ENCODE measurements at regions not wholly inside any gene's neighbourhood (a gene's known extent, or its start where the extent isn't known, plus 50 kb on each side); places are given as distances from the start of the nearest gene placed in this dataset.

GRCh38 chr13:79703772-79704171 is 222.8 kb downstream of the NDFIP2 start:
- Histone ChIP-seq H3K4me3 (ENCODE audit: low read length) (no peak overlapping the region), H3K4me1 (ENCODE audit: control insufficient read depth, low read length) (no peaks in the 10 kb centered on the region), H3K4me2 (ENCODE audit: low read length) (no peak overlapping the region), H3K79me2 (ENCODE audit: control insufficient read depth, low read length) (no peaks in the 10 kb centered on the region), H3K9me2 (replicated peaks; ENCODE audit: control insufficient read depth, low read length) (no peaks in the 10 kb centered on the region), H3K9me3 (ENCODE audit: control insufficient read depth, insufficient read depth, low read length) (no peaks in the 10 kb centered on the region), H3K36me3 (ENCODE audit: control insufficient read depth, low read length) (no peaks in the 10 kb centered on the region), H3K27me3 (ENCODE audit: control insufficient read depth, low read length) (no peaks in the 10 kb centered on the region), H4K20me1 (ENCODE audit: control insufficient read depth, insufficient read depth, low read depth, low read length) (no peaks in the 10 kb centered on the region), H3F3A (ENCODE audit: control insufficient read depth, insufficient read depth) (no peaks in the 10 kb centered on the region), H3K27ac (ENCODE audit: low read depth, low read length) (no peak overlapping the region)
- TF ChIP-seq CTCF (IDR thresholded peaks at IDR 0.05; ENCODE audit: low read depth, low read length, poor library complexity, severe bottlenecking) (no peak), EZH2phosphoT487 (IDR thresholded peaks at IDR 0.05; ENCODE audit: borderline replicate concordance, low read length) (no peak)

- Histone ChIP-seq H3K27ac (ENCODE audit: low read depth, low read length) (no peak overlapping the region), H3K9me3 (ENCODE audit: control insufficient read depth, insufficient read depth, low read length) (no peaks in the 10 kb centered on the region), H3K9me2 (replicated peaks; ENCODE audit: control insufficient read depth, low read length) (no peaks in the 10 kb centered on the region), H3K36me3 (ENCODE audit: control insufficient read depth, low read length) (no peaks in the 10 kb centered on the region), H4K20me1 (ENCODE audit: control insufficient read depth, insufficient read depth, low read depth, low read length) (no peaks in the 10 kb centered on the region), H3F3A (ENCODE audit: control insufficient read depth, insufficient read depth) (no peaks in the 10 kb centered on the region), H3K79me2 (ENCODE audit: control insufficient read depth, low read length) (no peaks in the 10 kb centered on the region), H3K27me3 (ENCODE audit: control insufficient read depth, low read length) (no peaks in the 10 kb centered on the region), H3K4me1 (ENCODE audit: control insufficient read depth, low read length) (no peaks in the 10 kb centered on the region), H3K4me3 (ENCODE audit: low read length) (no peak overlapping the region), H3K4me2 (ENCODE audit: low read length) (no peak overlapping the region)
- TF ChIP-seq CTCF (IDR thresholded peaks at IDR 0.05; ENCODE audit: low read depth, low read length, poor library complexity, severe bottlenecking), result no peak
- TF ChIP-seq EZH2phosphoT487 (IDR thresholded peaks at IDR 0.05; ENCODE audit: borderline replicate concordance, low read length), result no peak
Observed at GRCh38 chr13:79695754-79696153, 214.8 kb downstream of the NDFIP2 start.

GRCh38 chr13:79692846-79693245 is 211.9 kb downstream of the NDFIP2 start:
- H3K4me3 ChIP-seq (ENCODE audit: low read length), result no peak overlapping the region
- H3K9me2 ChIP-seq (replicated peaks; ENCODE audit: control insufficient read depth, low read length), result no peaks in the 10 kb centered on the region
- H3K9me3 ChIP-seq (ENCODE audit: control insufficient read depth, insufficient read depth, low read length), result no peaks in the 10 kb centered on the region
- H3K27me3 ChIP-seq (ENCODE audit: control insufficient read depth, low read length), result no peaks in the 10 kb centered on the region
- H3K4me1 ChIP-seq (ENCODE audit: control insufficient read depth, low read length), result no peaks in the 10 kb centered on the region
- no peaks in the 10 kb centered on the region for H3F3A ChIP-seq (ENCODE audit: control insufficient read depth, insufficient read depth)
- TF ChIP-seq CTCF (IDR thresholded peaks at IDR 0.05; ENCODE audit: low read depth, low read length, poor library complexity, severe bottlenecking) (no peak), EZH2phosphoT487 (IDR thresholded peaks at IDR 0.05; ENCODE audit: borderline replicate concordance, low read length) (no peak)
- no peak overlapping the region for H3K27ac ChIP-seq (ENCODE audit: low read depth, low read length)
- H4K20me1 ChIP-seq (ENCODE audit: control insufficient read depth, insufficient read depth, low read depth, low read length), result no peaks in the 10 kb centered on the region
- no peaks in the 10 kb centered on the region for H3K36me3 ChIP-seq (ENCODE audit: control insufficient read depth, low read length)
- H3K4me2 ChIP-seq (ENCODE audit: low read length), result no peak overlapping the region
- H3K79me2 ChIP-seq (ENCODE audit: control insufficient read depth, low read length), result no peaks in the 10 kb centered on the region

- Histone ChIP-seq H4K20me1 (ENCODE audit: control insufficient read depth, insufficient read depth, low read depth, low read length) (no peaks in the 10 kb centered on the region), H3K9me3 (ENCODE audit: control insufficient read depth, insufficient read depth, low read length) (no peaks in the 10 kb centered on the region), H3K9me2 (replicated peaks; ENCODE audit: control insufficient read depth, low read length) (no peaks in the 10 kb centered on the region), H3K4me1 (ENCODE audit: control insufficient read depth, low read length) (no peaks in the 10 kb centered on the region), H3K27me3 (ENCODE audit: control insufficient read depth, low read length) (no peaks in the 10 kb centered on the region), H3K4me2 (ENCODE audit: low read length) (no peak overlapping the region), H3K79me2 (ENCODE audit: control insufficient read depth, low read length) (no peaks in the 10 kb centered on the region), H3K27ac (ENCODE audit: low read depth, low read length) (no peak overlapping the region), H3K4me3 (ENCODE audit: low read length) (no peak overlapping the region), H3K36me3 (ENCODE audit: control insufficient read depth, low read length) (no peaks in the 10 kb centered on the region), H3F3A (ENCODE audit: control insufficient read depth, insufficient read depth) (no peaks in the 10 kb centered on the region)
- no peak for TF ChIP-seq CTCF (IDR thresholded peaks at IDR 0.05; ENCODE audit: low read depth, low read length, poor library complexity, severe bottlenecking)
Observed at GRCh38 chr13:79691826-79692225, 210.9 kb downstream of the NDFIP2 start.

Measured in DOHH2 (cell line).